Anterior cingulate cortex (tissue), 58 donors: ENCODE measurements at regions not wholly inside any gene's neighbourhood (a gene's known extent, or its start where the extent isn't known, plus 50 kb on each side); places are given as distances from the start of the nearest gene placed in this dataset.
A peak's percentile ranks its signal among the peaks of the same experiment; 100 is the strongest.
"Not testable (repeated sequence)": the region's sequence is repeated elsewhere in the genome, so short reads cannot be mapped to it uniquely, and the experiment has no call there.

Experiments
- DNase-seq, 58 donors: peaks; one replicate each; lab custom pipeline; 2025; lab: John Stamatoyannopoulos, UW

DNA sequence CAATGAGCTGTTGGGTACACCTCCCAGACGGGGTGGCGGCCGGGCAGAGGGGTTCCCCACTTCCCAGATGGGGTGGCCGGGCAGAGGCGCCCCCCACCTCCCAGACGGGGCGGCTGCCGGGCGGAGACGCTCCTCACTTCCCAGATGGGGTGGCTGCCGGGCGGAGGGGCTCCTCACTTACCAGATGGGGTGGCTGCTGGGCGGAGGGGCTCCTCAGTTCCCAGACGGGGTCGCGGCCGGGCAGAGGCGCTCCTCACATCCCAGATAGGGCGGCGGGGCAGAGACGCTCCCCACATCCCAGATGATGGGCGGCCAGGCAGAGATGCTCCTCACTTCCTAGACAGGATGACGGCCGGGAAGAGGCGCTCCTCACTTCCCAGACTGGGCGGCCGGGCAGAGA is 185.1 kb downstream of the UTRN start:
- not testable (repeated sequence) for DNase-seq

DNA sequence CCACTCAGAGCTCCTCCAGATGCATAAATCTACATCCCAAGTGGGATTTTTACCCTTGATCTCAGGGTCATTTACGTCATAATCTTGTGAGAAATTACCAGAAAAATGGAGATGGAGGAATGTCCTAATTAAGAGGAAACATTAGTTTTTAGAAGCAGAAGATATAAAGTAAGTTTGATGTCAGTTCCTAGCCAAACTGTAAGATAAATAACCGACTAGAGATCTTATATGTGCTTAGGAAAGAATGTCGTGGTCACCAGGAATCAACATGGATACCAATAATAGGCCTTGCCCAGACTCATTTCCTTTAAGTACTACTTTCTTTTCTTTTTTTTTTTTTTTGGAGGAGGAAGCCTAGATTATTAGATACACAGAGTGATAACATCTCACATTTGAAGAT is 186.9 kb downstream of the UTRN start:
- no peak for DNase-seq

DNA sequence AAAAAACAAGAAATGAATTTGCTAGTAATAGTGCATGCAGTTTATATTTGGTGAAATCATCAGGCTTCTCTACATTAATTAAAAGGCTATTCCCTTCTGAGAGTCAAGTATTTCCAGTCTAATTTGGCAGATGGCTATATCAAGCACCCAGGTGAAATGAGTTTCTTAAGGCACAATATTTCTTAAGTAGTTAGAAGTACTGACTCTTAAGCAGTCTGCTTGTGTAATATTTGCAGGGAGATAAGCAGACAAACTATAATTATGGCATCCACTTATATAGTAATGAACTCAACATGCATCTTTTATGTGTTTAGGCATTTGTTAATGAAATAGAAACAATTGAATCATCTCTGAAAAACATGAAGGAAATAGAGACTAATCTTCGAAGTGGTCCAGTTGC is 189.2 kb downstream of the UTRN start:
- no peak for DNase-seq

- no peak for DNase-seq
Observed at GRCh38 chr6:144474904-144475303, 189.8 kb downstream of the UTRN start.

GRCh38 chr6:144475411-144475810 is 190.3 kb downstream of the UTRN start:
- DNase-seq: no peak

DNA sequence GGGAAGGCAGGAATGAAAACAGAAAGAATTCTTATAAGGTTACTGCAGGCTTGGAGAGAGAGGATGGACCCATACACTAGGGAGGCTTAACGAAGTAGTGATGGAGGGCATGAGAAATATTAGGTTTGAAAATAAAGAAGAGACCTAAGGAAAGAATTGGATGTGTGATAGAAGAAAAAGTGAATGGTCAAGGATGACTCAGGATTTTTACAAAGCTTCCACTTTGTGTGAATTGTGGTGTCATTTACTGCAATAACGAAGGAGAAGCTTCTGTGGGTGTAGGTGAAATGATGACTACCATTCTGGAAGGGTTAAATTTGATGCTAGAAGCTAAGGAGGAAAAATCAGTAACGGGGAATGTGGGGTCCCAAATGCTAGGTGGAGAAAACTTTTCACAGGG is 191.2 kb downstream of the UTRN start:
- DNase-seq: no peak

GRCh38 chr6:144477396-144477795 is 192.3 kb downstream of the UTRN start:
- no peak for DNase-seq

DNA sequence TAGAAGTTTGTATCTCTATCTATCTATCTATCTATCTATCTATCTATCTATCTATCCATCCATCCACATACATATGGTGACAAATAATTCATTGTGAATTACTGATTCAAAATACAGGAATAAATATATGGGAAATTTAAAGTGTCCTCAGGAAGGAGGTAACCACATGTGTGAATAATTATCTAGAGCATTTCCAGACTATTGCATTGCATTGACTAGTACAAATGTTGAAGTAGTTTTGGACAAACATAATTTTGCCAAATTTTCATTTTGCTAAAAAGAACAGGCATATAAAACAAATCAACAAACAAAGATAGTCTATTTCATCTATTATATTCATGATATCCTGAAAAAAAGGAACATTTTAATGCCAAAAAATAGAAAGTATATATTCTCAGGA is 192.7 kb downstream of the UTRN start:
- no peak for DNase-seq

DNA sequence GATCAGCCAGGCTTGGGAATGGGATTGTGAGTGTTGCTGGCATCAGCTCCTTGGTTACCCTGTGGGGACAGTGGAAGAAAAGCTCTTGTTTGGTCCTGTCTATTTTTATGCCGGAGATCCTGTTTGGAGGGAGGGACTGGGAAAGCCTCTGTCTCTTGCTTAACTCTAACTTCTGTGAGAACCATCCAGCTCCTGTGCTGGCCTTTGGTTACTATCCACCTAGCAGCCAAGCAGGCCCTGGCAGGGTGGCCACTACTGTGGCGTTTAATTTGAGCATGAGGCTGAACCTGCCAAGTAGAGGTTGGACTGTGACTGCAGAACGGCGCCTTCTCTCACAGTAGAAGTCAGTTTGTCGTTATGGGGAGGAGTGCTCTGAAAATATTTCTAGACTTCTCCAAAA is 193.3 kb downstream of the UTRN start:
- DNase-seq: peak in 29 of 58 donors; percentile 2 to 59 (median 7)

DNA sequence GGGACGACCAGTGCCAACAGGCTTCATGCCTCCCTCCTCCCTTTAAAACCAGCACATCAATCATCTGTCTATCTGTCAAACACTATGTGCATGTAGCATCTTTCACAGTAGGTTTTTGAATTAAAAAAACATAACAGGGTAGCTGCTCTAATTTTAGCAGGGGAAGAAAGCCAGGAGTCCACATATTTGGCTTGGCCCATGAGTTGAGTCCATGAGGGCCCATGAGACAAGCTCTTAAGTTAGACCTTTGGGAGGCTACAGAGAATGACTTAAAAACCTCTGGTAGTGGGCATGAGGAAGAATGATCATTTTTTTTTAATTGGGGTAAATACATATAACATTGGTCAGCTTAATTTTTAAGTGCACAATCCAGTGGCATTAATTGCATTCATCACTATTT is 194.9 kb downstream of the UTRN start:
- no peak for DNase-seq

DNA sequence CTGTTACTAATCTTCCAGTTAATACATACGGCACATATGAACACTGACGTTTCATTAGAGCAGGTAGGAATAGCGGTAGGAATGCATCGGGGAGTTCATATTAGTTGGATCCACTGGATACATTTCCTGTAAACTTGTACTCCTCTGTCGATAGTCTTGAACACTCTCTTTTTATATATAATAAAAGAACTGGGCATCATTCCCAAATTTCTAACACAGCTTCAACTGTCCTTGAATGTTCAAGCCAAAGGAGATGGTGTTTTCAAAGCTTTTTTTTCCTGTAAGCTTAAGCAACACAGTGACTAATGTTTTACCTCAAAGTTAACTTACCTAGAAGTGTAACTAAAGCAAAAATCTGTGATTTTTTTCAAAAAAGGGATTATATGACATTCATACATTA is 195.3 kb downstream of the UTRN start:
- DNase-seq: no peak

DNA sequence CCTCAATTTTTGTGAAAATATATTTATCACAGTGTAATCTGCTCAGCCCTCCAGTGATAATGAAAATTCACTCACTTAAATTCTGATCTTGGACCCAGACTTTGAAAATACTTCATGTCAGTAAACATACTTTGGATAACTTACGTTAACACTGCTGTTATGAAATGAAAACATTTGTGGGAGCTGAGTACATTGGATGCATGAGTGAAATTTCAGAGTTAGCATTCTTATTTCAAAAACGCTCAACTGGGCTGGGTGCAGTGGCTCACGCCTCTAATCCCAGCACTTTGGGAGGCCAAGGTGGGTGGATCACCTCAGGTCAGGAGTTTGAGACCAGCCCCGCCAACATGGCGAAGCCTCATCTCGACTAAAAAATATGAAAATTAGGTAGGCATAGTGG is 196.4 kb downstream of the UTRN start:
- DNase-seq: no peak

- peak in 35 of 58 donors; percentile 0 to 58 (median 19) for DNase-seq
Observed at GRCh38 chr6:144482142-144482541, 197.0 kb downstream of the UTRN start.

DNA sequence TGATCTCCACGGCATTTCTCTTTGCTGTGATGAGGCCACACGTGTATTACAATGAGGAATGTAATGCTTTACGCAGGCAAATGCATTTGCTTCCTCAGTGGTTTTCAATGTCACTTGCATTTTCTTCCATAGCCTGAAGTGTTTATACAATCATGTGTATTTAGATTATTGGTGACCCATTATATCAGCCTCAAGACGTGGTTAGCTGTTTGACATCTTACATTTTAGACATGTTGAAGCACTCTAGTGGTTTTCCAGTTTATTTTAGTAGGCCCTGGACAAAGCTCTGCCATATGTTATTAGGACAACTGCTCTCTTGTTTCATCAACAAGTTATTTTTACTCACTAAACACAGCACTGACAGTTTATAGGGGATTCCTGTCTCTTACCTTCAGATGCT is 200.4 kb downstream of the UTRN start:
- no peak for DNase-seq

DNA sequence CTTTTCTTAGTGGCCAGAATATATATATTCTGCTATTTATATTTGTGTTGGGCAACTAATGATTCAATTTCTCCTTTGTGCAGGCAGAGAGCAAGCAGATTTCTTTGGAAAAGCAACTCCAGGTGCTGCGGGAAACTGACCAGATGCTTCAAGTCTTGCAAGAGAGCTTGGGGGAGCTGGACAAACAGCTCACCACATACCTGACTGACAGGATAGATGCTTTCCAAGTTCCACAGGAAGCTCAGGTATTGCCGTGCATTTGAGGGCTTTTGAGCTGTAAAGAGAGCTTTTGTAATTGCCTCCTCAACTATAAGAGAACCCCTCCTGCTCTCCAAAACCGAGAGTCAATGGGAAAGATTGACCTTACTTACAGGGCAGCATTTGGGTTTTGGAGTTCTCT is 203.5 kb downstream of the UTRN start:
- no peak for DNase-seq

- no peak for DNase-seq
Observed at GRCh38 chr6:144493035-144493910, 208.1 kb downstream of the UTRN start.

DNA sequence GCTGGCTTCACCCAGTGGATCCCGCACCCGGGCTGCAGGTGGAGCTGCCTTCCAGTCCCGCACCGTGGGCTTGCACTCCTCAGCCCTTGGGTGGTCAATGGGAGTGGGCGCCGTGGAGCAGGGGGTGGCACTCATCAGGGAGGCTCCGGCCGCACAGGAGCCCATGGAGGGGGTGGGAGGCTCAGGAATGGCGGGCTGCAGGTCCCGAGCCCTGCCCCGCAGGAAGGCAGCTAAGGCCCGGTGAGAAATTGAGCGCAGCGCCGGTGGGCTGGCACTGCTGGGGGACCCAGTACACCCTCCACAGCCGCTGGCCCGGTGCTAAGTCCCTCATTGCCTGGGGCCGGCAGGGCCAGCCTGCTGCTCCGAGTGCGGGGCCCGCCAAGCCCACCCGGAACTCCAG is 209.9 kb downstream of the UTRN start:
- not testable (repeated sequence) for DNase-seq

DNA sequence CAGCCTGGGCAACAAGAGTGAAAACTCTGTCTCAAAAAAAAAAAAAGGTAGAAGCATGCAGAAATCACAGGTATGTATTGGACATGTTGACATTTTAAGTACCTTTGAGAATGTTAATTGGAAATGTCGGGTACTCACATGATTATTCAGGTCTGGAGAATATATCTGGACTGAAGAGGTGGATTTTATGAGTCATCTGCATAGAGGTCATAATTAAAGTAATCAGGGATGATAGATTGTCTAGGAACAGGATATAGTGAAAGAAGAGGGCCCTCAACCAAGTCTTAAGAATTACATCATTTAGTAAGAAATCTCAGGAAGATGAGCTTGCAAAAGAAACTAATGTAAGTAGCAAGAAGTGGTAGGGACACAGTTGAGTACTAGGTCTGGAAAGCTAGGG is 212.5 kb downstream of the UTRN start:
- no peak for DNase-seq

DNA sequence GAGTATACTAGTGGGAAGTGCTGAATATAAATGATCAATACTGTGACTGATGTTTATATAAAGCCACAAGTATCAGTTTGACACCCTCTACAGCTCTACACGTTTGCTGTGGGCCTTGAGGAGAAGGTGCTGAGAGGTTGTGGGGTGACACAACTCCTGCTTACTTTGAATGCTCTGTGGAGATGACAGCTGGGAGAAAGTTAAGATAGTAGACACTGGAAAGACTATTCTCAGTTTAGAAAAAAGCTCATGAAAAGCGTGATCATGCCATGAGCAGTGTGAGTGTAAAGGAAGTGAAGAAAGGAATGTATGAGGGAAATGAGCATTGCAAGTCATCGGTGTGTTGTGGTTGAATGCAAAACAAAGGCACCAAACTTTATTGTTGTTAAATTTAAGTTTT is 215.8 kb downstream of the UTRN start:
- no peak for DNase-seq

DNA sequence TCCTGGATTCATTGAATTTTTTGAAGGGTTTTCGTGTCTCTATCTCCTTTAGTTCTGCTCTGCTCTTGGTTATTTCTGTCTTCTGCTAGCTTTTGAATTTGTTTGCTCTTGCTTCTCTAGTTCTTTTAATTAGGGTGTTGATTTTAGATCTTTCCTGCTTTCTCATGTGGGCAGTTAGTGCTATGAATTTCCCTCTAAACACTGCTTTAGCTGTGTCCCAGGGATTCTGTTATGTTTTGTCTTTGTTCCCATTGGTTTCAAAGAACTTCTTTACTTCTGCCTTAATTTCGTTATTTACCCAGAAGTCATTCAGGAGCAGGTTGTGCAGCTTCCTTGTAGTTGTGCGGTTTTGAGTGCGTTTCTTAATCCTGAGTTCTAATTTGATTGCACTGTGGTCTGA is 220.1 kb downstream of the UTRN start:
- not testable (repeated sequence) for DNase-seq

- DNase-seq: not testable (repeated sequence)
Observed at GRCh38 chr6:144506051-144506450, 220.9 kb downstream of the UTRN start.

GRCh38 chr6:144507772-144508312 is 222.7 kb downstream of the UTRN start:
- DNase-seq: peak in 1 of 58 donors; percentile 30
